Stomach (tissue), 4 donors: ENCODE measurements at regions not wholly inside any gene's neighbourhood (a gene's known extent, or its start where the extent isn't known, plus 50 kb on each side); places are given as distances from the start of the nearest gene placed in this dataset.

Experiments
- POLR2A ChIP-seq, 4 donors: fragments of 450-650 bp; IDR thresholded peaks; one replicate each; pipeline ENCODE4 v1.6.1; 2016; ENCODE audit warnings: antibody characterized with exemption in 4 of 4, control low read depth in 2 of 4, mild to moderate bottlenecking in 1 of 4, moderate library complexity in 1 of 4
- TF ChIP-seq, protein P1 (sequence below), 7 experiments: fragments of 450-650 bp in 4 of 7; fragments of 200-600 bp in 3 of 7; sonication (generic) in 3 of 7; IDR thresholded peaks; one replicate each; pipeline ENCODE4 v1.5.1; 2016 to 2019; ENCODE audit warnings: antibody characterized with exemption in 7 of 7, control low read depth in 2 of 7, mild to moderate bottlenecking in 1 of 7

DNA sequence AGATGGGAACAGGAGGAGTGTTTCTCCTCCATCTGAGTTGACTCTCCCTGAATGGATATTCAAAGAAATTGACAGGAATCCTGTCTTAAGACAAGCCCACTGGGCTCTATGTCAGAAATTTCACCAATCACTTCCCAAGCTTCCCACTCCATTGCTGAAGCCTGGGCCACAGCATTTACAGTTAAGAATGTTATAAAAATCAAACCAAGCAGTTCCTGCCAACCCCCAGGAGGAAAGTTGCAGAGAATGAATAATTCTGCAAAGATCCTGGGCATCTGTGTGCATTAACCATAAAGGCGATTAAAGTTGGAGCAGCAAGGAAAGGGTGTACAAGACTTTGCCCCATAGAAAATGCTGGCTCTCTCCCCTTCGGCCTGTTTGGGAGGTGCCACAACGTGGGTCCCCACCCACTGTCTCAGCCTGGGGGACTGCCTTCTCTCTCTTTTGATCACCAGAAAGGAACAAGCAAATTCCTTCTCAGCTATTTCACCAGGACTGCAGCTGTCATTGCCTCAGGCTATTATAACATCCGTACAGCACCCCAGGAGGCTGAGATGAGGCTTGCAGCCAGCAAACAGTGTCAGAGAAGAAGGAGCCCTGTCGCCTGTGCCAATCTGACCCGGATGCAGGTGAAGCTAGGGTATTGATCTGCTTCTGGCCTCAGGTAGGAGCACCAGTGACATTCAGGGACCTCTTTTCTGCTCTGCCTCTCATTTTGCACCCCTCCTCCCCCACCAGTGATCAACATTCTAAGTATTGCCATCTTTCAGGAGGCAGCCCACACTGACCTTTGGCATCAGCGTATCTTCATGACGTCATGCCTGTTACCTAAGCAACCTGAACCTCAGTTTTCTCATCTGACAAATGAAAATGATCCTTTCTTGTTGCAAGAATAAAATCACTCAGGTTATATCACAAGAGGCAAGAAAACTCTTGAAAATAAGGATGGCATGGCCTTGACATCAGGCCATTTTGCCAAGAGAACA is 219.0 kb downstream of the SH3BP4 start:
- TF ChIP-seq, protein P1, sequence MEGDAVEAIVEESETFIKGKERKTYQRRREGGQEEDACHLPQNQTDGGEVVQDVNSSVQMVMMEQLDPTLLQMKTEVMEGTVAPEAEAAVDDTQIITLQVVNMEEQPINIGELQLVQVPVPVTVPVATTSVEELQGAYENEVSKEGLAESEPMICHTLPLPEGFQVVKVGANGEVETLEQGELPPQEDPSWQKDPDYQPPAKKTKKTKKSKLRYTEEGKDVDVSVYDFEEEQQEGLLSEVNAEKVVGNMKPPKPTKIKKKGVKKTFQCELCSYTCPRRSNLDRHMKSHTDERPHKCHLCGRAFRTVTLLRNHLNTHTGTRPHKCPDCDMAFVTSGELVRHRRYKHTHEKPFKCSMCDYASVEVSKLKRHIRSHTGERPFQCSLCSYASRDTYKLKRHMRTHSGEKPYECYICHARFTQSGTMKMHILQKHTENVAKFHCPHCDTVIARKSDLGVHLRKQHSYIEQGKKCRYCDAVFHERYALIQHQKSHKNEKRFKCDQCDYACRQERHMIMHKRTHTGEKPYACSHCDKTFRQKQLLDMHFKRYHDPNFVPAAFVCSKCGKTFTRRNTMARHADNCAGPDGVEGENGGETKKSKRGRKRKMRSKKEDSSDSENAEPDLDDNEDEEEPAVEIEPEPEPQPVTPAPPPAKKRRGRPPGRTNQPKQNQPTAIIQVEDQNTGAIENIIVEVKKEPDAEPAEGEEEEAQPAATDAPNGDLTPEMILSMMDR (IDR thresholded peaks at IDR 0.05) = no peak
- no peak for TF ChIP-seq POLR2A (IDR thresholded peaks at IDR 0.05)
